Stimulated activated CD4-positive, alpha-beta T cell treated with anti-CD3 and anti-CD28 coated beads, Interleukin-4, amount 100 ng/mL, for 1 hour (primary cell): ENCODE measurements at regions not wholly inside any gene's neighbourhood (a gene's known extent, or its start where the extent isn't known, plus 50 kb on each side); places are given as distances from the start of the nearest gene placed in this dataset.

Source experiments
- DNase-seq: peaks from one replicate; pipeline ENCODE4 v3.0.0-alpha.2; 2020

DNA sequence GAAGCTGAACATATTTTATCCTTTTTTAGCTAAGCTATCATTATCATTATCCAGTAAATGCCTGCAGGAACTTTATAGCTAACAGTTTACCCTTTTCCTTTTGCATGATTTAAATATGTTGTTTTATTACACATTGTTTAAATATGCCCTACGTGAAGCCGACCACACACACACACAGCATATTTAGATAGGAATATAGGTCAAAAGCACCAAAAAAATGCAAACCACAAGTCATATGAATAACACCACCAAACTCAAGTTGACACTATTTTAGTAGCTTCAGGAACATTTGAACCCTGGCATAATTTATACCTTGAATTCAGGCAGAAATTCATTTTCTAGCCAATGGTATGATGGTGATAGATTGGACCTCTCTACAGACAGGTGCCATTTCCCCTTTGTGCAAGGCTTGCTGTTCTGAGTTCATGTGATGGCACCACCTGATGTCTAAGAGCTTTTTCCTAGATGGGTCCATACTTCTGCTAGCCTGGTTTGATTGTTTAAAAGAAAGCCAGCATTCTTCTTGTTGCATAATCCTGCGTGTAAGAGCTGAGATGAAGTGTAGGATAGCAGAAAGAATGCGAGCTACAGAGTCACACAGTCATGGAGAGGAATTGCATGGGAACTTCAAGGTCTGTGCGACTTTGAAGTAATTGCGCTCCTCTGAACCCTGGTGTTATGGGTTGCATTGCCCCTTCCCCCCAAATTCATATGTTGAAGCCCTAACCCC is 454.8 kb upstream of the SOX5 start:
- no peak for DNase-seq

DNA sequence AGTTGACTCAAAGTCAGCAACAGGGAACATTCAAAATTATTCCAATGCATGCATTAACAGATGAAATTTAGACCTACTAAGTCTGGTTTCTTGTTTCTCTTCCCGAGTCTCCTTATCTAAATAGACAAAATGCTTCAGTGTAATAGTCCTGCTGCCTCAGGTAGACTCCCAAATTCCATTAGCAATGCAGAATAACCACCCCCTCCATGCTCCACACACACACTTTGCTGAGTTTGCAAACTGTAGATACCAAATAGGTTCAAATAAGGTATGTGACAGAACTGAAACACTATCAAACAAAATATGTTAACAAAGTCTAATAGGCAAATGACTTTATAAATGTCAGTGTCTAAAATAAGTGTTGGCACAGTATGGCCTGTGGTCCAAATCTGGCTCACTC is 451.1 kb upstream of the SOX5 start:
- DNase-seq = no peak

- DNase-seq = no peak
Measured at GRCh38 chr12:24398605-24399004, 449.1 kb upstream of the SOX5 start.

DNA sequence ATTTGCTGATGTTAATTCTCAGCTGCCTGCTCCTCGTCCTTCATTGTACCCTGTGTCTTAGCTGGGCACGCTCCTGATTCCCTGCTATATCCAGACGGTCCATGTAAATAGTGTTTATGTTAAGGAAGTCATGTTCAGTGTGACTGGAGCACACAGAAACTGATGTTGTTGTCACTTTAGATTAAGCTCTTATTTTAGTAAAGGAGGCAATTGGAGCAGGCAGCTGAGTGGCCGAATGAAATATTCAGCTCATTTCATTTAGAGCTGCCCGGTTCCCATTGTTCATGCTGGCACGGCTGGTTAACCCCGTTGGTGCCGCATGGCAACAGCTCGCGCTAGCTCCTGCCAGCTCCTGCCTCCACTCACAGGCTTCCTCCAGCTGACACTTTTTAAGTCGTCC is 446.8 kb upstream of the SOX5 start:
- DNase-seq = no peak

GRCh38 chr12:24394246-24394645 is 444.8 kb upstream of the SOX5 start:
- no peak for DNase-seq

DNA sequence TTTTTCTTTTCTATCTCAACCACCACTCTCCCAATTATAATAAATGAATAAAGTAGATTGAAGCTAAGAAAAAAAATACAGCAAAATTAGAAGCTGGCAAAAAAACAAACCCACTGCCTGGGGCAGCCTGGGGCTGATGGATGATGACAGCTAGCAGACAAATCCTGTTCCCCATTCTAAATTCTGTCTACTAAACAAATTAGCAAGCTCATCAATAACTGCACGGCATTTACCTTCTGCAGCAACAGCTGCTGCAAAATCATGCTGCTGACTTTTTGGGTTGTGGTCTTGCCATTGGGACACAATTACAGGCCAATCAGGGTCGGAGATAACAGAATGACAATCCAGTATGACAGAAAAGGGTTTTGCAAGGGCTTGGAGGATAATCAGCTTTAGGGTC is 443.6 kb upstream of the SOX5 start:
- no peak for DNase-seq

DNA sequence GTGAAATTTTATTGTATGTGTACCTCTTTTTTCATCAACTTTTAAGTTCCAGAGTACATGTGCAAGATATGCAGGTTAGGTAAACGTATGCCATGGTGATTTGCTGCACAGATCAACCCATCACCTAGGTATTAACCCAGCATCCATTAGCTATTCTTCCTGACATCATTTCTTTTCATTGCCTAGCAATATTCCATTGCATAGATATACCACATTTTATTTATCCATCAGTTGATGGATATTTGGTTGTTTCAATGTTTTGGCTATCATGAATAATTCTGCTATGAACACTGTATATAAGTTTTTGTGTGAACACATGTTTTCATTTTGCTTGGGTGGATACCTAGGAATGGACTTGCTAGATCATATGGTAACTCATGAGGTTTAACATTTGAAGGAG is 439.9 kb upstream of the SOX5 start:
- DNase-seq = no peak

DNA sequence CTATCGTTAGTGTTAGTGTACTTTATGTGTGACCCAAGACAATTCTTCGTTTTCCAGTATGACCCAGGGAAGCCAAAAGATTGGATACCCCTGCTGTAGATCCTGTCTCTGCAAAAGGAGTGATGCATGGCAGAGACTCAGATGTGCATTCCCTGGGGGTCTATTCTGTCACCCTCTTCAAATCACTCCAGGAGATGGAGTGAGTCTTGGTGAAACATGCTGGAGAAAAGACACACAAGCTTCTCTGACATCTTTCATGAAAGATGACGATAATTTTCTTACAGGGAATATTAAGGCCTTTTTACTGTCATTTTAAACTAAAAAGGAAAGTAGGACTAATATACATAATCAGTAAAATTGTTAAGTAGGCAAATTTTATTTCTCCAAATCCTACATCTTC is 437.9 kb upstream of the SOX5 start:
- DNase-seq = no peak

- DNase-seq = no peak
Measured at GRCh38 chr12:24386836-24387235, 437.4 kb upstream of the SOX5 start.

GRCh38 chr12:24381790-24382189 is 432.3 kb upstream of the SOX5 start:
- no peak for DNase-seq

GRCh38 chr12:24379861-24380521 is 430.5 kb upstream of the SOX5 start:
- DNase-seq = no peak

DNA sequence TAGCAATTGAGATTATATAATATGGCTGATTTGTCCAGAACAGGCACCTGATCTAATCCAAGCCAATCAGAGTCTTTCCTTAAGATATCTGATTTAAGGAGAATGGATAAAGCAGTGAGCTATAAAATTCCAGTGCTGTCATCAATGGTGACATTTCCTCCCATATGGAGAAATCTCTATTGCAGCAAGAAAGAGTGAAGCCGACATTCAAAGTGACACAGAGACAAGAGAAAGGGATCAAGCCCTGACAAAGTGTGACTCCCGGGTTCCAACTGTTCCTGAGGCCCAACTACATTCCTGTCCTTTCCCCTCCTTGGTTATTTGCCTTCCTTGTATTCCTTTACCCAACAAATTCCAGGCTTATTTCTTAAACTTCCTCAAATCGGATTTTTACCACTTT is 430.0 kb upstream of the SOX5 start:
- DNase-seq = no peak

GRCh38 chr12:24378548-24379407 is 429.3 kb upstream of the SOX5 start:
- DNase-seq = no peak

GRCh38 chr12:24374452-24374851 is 425.0 kb upstream of the SOX5 start:
- no peak for DNase-seq

- no peak for DNase-seq
Measured at GRCh38 chr12:24373004-24373403, 423.5 kb upstream of the SOX5 start.

GRCh38 chr12:24366514-24366913 is 417.0 kb upstream of the SOX5 start:
- no peak for DNase-seq

DNA sequence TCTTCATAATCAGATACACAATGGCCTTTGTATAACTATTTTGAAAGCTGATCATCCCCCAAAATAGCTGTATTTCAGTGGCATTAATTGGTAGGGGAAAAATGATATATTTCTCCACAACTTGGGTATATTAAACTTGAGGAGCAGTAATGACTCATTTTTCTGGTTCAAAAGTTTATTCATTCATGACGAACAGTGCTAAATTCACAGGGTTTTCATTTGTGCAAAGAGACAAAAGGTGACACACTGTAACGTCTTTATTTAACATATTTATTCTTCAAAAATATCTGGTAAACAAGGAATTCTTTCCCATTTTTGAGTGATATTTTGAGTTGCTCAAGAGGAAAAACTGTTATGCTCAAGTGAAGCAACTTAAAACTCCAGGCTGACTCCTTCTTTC is 415.5 kb upstream of the SOX5 start:
- no peak for DNase-seq

- DNase-seq = no peak
Measured at GRCh38 chr12:24363177-24363754, 413.8 kb upstream of the SOX5 start.

DNA sequence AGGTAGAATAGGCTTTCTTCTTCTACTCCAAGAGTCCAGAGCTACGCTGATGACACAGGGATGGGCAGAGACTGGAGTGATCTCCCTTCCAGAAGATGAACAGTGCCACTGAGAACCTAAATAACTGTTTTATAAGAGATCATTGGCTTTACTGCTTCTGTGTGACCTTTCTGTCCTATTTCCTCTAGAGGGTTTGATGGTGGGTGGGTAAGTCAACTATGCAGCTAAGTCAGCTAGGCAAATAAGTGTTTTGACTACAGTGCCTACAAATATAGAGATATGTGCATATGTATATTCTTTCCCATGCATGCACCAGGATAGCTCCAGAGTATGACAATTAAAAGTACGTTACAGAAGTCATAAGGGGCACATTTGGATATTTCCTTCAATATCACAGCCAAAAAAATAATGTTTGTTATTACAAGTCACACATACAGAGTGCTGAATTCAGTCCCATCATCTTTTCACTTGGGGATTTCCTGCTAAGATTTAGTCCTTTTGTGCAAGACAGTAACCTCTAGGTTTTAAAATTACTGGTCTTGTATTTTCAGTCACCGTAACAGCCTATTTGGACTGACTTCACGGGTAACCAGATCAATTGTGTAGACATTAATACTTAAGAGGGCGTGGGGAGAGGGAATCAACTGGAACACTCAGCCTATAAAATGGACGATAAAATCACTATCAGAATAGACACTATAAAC is 412.6 kb upstream of the SOX5 start:
- no peak for DNase-seq

DNA sequence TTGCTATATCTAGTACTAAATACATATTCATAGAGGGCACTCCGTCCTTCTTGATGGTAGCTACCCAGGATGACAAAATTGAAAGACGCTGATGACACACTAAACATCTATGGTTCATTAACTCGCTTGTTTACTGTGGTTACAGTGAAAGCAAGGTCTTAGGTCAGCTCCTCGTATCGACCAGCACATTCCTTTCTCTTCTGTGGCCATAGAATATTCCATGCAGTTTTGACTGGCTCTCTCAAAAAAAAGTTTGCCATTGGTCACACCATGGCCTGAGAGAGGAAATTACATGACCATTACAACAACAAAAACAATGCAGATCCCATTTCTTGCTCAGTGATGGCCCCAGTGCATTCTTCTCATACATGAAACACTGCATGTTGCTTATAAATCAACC is 411.4 kb upstream of the SOX5 start:
- DNase-seq = no peak

DNA sequence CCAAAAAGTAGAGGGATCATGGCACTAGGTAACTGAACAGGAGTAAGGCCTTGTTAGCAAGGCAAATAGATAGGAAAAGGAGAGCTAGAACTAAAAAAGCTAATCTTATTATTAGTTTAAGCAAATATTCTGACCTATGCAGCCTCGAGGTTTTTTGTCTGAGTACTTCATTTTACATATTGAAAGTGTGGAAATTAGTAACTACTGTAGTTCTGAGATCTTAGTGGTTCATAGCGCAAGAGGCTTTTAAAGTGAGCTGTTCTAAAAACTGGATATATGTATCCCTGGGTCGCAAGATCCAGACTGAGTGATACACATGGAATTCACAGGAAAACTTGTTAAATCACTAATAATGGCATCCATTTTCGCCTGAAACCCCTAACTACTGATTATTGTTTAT is 411.0 kb upstream of the SOX5 start:
- no peak for DNase-seq

- no peak for DNase-seq
Measured at GRCh38 chr12:24360057-24360456, 410.6 kb upstream of the SOX5 start.

- DNase-seq = no peak
Measured at GRCh38 chr12:24359418-24359817, 409.9 kb upstream of the SOX5 start.
